Gastroesophageal sphincter (tissue), 3 donors: ENCODE measurements at regions not wholly inside any gene's neighbourhood (a gene's known extent, or its start where the extent isn't known, plus 50 kb on each side); places are given as distances from the start of the nearest gene placed in this dataset.

Experiments used
- CTCF ChIP-seq, 4 experiments: fragments of 200-600 bp in 2 of 4; fragments of 450-650 bp in 2 of 4; sonication (generic) in 1 of 4; IDR thresholded peaks; one replicate each; pipeline ENCODE4 v1.5.1; 2017 to 2019; ENCODE audit warnings: antibody characterized with exemption in 4 of 4, mild to moderate bottlenecking in 2 of 4, moderate library complexity in 2 of 4
- EP300 ChIP-seq: sonication (generic); formaldehyde crosslinking; IDR thresholded peaks from one replicate; pipeline ENCODE4 v1.6.1; 2017; ENCODE audit warnings: antibody characterized with exemption, mild to moderate bottlenecking
- POLR2A ChIP-seq, 2 donors: fragments of 450-650 bp; IDR thresholded peaks; one replicate each; pipeline ENCODE4 v1.6.1; 2017; ENCODE audit warnings: antibody characterized with exemption in 2 of 2, mild to moderate bottlenecking in 2 of 2, moderate library complexity in 1 of 2

- TF ChIP-seq CTCF (IDR thresholded peaks at IDR 0.05) (no peak), EP300 (no peak), POLR2A (IDR thresholded peaks at IDR 0.05) (no peak)
Measured at GRCh38 chr11:39786281-39786680, 1673.2 kb downstream of the LRRC4C start.
